ENCODE measurements at regions not wholly inside any gene's neighbourhood (a gene's known extent, or its start where the extent isn't known, plus 50 kb on each side); places are given as distances from the start of the nearest gene placed in this dataset.

GRCh38 chr3:94365006-94365405 is 302.1 kb downstream of the NSUN3 start:
- TF ChIP-seq CTCF (IDR thresholded peaks at IDR 0.05; ENCODE audit: insufficient read depth, low read depth, low read length) (no peak), EZH2 (IDR thresholded peaks at IDR 0.05; ENCODE audit: insufficient read depth, low read length) (no peak)

All from astrocyte (in vitro differentiated cells and primary cell).